ENCODE measurements at regions not wholly inside any gene's neighbourhood (a gene's known extent, or its start where the extent isn't known, plus 50 kb on each side); places are given as distances from the start of the nearest gene placed in this dataset.
"Not testable (repeated sequence)": the region's sequence is repeated elsewhere in the genome, so short reads cannot be mapped to it uniquely, and the experiment has no call there.

- not testable (repeated sequence) for TF ChIP-seq CTCF (conservative IDR thresholded peaks at IDR 0.05; ENCODE audit: low read depth, low read length); EZH2 (IDR thresholded peaks at IDR 0.05; ENCODE audit: borderline replicate concordance, low read depth, low read length, poor library complexity, severe bottlenecking)
Measured at GRCh38 chr5:136444099-136444498, 78.8 kb upstream of the TRPC7 start.

Data from A673 (cell line).